WI38 (cell line): ENCODE measurements at regions not wholly inside any gene's neighbourhood (a gene's known extent, or its start where the extent isn't known, plus 50 kb on each side); places are given as distances from the start of the nearest gene placed in this dataset.

ENCODE experiments used
- H3K4me3 ChIP-seq: 2 replicates; pipeline ENCODE4 v1.5.1; 2011; ENCODE audit warnings: low read depth, mild to moderate bottlenecking, control low read depth, low read length
- CTCF ChIP-seq: IDR thresholded peaks from 2 replicates; pipeline ENCODE4 v1.5.1; 2012; ENCODE audit warnings: low read depth, mild to moderate bottlenecking, control low read depth, low read length

DNA sequence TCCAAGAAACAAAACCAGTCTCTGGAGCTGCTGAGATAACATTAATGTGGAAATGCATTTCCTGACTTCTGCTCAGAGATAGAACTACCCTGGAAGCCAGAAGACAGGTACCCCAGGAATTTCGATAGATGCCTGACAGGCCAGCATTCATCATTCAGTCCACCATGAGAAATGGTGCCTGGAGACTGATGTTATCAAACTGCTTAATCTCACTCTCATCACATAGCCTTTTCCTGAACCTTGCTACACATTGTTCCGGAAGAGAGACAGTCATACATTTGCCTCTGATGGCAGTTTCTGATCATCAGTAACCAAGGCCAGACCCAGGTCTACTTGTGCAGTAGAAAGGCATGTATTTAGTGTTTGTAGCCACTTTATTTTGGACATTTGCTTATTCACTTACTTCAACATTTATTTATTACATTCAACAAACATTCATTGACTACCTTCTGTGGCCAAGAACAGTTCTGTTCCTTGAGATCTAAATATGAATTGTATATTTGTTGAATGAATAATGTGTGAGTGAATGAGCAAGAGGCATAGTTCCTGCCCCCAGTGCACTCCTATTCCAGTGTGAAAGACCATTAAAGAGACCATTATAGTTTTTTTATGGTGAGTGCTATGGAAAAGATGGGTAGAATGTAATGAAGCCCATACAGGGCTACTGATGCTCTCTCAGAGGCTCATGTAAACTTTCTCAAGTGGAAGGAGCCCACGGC lies 485.7 kb downstream of the NUF2 start:
- H3K4me3 ChIP-seq: no peak overlapping the region
- no peak for TF ChIP-seq CTCF

DNA sequence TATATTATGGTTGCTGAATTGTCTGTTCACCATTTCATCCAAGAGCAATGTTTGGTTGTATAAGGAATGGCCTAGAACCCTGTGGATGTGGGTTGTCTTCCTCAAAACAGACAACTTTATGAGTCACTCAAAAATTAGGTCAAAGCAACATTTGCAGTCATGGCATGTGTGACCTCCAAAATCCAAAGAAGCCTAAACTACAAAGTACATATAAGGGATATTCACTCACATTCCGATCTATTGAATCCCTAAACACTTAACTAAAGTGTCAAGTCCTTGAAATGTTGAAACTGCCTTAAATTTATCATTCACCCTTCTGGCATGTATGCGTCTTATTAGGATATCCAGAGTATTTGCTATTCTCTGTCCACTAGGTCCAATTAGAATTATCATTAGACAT lies 491.5 kb downstream of the NUF2 start:
- no peak for TF ChIP-seq CTCF
- H3K4me3 ChIP-seq: no peak overlapping the region

GRCh38 chr1:163820226-163820625 lies 498.5 kb downstream of the NUF2 start:
- H3K4me3 ChIP-seq: no peak overlapping the region
- no peak for TF ChIP-seq CTCF

DNA sequence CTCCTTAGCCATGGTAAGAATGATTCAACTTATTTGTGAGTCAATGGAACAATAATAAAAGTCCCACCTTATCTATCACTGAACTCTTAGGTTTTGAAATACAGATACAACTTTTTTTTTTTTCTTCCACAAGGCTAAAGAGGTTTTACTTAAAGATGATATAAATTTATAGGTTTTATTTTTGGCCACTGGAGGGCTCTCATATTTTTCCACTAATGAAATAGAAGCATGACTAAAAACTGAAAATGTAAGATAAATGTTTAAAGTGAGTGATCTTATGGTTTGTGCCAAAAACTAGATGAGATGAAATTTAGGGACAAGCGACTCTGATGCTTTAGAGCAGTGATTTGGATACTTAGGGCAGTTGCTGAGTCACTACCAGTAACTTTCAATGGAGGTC lies 499.0 kb downstream of the NUF2 start:
- no peak for TF ChIP-seq CTCF
- no peak overlapping the region for H3K4me3 ChIP-seq

DNA sequence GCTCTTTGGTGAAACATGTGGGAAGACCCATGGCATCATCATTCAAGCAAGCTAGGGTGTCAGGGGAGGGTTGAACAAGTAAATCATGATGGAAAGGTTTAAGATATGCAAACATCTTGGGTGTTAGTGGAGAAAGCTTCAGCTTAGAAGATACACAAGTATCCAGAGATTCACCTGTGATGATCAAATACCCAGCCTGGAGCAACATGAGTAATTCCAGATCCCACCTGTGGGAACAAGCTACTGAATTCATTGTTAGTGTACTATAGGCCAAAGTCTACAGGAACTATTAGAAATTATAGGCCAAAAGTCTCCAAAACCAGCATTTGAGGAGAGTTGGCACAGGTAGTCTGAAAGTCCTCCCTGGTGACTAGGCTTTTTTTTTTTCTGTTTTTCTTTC lies 499.9 kb downstream of the NUF2 start:
- no peak for TF ChIP-seq CTCF
- H3K4me3 ChIP-seq: no peak overlapping the region

- no peak overlapping the region for H3K4me3 ChIP-seq
- no peak for TF ChIP-seq CTCF
Measured at GRCh38 chr1:163823017-163823416, 501.3 kb downstream of the NUF2 start.

DNA sequence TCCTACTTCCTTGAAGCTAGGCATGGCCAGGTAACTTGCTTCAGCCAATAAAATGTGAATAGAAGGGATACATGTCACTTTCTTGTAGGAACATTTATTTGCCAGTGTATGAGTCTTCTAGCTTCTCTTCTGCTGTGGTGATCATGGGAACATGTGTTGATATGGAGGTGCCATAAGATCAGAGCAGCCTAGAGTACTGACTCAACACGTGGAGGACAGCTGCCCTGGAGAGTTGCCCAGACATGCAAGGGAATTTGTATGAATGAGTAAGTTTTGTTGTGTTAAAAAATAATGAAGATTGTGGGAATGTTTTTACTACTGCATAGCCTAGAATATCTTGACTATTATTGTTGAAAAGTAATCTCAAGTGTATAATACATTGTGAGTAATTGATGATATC lies 502.3 kb downstream of the NUF2 start:
- H3K4me3 ChIP-seq: no peak overlapping the region
- TF ChIP-seq CTCF: no peak
